HPDE6-E6E7 (cell line): ENCODE measurements at regions not wholly inside any gene's neighbourhood (a gene's known extent, or its start where the extent isn't known, plus 50 kb on each side); places are given as distances from the start of the nearest gene placed in this dataset.
A peak's percentile ranks its signal among the peaks of the same experiment; 100 is the strongest.

ENCODE experiments used
- DNase-seq: peaks from one replicate; pipeline ENCODE4 v3.0.0; 2011; ENCODE audit warnings: missing footprints; ENCODE audit errors: extremely low spot score

DNA sequence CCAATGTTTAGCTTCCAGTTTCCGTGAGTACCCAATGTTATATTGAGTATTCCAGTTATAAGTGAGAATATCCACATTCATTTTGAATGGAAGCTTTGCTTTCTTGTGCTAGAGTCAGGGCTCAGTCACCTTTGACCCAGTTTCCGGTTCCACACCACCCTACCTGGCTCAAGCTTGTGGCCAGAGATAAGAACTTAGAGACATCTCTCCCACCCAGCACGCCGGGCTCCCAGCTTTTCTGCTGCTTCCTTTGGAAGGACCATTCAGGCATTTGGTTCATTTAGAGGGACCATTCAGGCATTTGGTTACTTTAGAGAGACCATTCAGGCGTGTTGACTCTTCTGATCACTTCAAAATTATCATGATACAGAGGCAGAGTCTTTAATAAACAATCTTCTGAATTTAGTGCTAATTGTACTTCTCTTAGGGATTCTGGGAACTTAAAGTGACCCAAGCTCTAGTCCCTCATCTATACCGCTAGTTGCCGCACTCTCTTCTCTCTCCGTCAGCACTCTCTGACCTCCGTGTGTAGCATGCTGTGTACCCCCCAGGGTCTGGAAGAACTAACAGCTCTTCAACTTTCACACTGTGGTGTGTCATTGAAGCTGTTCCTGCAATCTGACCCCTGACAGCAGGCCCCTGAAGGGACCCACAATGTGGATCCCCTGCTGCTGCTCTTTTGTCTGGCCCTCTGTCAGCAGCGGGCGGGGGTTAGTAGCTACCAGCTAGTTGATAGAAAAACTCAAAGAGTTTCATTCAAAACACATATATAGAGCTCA is 943.1 kb downstream of the ARAP2 start:
- DNase-seq = no peak

DNA sequence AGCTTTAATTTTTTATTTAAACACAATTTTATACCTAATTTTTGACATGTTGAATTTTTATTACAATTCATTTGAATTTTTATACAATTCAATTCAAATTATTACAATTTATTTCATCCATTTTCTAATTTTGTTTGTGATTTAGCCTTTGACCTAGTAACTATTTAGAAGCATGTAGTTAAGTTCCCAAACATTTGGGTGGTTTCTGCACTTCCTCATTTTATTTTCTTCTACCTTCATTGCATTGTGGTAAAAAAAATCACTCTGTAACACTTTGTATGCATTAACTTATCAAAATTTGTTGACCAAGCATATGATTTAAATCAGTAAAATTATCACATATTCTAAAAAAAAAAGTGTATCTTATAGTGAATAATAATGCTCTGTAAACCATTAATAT is 928.9 kb downstream of the ARAP2 start:
- no peak for DNase-seq

DNA sequence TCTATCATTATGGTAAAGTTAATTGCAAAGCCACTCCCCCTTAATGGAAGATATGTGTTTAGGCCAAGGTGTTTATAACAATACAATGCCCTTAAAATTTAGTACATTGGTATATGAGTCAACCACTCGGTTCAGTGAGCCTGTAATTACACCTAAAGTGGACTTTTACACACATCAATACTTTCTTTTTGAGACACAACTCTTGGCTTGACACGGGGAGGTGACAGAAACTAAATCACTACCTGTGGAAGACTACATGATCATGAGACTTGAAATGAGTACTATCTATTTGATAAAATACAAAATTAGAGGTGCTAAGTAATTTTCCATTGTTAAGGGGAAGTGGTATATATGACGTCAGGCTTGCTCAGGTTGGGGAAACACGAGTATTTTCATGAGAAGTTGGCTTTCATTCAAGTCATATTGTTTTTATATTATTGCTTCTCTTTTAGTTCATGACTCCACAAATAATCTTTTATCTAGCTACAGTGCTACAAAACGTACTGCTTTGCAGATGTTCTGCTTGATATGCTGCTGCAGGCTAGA is 918.3 kb downstream of the ARAP2 start:
- DNase-seq = no peak

DNA sequence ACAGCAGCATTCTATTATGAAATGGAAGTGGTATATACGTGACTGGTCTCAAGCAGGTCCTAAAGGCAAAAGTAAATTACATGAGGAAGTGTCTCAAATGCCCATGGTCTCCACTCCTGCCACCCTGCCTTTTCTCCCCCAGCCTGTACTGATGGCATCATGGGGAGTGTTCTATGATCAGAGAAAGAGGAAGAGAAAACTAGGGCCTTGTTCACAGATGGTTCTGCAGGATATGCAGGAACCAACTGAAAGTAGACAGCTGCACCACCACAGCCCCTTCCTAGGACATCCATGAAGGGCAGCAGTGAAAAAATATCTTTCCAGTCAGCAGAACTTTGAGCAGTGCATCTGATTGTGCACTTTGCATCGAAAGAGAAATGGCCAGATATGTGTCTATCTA is 901.5 kb downstream of the ARAP2 start:
- DNase-seq = no peak

DNA sequence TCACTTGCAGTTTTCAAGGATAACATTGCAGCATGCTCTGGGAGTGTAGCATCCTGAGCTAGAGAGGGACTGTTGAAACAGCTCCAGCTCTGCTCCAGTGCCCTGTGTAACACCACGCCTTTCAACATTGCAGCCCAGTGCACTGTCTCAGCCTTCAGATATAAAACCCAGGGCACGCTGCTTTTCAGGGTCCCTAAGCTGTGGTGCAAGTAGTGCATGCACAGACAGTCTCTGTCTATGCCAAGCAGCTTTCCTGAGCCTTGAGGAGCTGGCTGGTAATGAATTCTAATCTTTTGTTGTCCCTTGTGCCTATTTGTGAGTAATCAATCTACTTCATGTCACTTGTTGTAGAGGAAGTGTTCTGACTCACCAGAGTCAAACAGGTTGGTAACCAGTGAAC is 897.0 kb downstream of the ARAP2 start:
- DNase-seq = no peak

DNA sequence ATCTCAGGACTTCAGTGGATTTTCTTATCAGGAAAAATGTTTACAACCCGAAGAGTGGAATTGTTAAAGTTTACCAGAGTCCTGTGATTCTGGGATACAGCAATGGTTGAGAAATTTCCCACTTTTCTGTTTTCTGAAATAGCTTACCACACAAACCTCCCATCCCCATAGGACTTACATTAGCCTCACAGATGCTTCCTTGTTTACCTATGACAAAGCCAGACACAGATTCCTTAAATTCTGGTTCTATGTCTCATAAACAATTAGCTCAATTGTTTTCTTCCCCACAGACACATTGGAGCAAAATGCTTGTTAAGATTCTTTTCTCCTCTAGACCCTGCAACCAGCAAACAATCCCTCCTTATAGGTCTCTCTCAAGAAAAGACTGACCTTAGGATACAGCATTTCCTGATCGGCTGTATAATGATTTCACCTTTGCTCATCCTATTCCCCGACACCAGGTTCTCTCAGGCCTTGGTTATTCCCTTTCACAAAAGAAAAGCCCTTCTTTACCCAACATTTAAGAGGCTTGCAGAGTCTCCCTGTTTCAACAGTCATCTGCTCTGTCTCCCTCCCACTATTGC is 886.2 kb downstream of the ARAP2 start:
- DNase-seq = no peak

DNA sequence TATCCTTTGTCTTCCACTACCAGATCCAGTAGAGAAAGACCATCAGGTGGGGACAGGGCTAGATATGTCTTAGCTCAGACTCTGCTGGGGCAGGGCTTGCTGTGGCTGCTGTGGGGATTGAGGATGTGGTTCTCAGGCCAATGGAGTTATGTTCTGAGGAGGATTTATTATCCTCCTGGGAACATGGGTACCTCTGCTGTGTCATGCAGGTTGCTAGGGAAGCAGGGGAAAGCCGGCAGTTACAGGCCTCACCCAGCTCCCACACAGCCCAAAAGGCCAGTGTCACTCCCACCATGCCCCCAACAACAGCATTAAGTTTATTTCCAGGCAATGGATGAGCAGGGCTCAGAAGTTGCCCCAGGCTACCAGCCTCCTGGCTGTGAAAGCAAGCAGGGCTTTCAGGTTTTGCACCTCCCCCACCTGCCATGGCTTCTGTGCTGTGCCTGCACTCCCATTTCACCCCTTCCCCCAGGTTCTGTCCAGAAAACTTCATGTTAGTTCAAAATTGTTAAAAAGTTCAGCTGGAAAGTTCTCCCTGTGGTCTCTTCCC is 879.9 kb downstream of the ARAP2 start:
- no peak for DNase-seq

DNA sequence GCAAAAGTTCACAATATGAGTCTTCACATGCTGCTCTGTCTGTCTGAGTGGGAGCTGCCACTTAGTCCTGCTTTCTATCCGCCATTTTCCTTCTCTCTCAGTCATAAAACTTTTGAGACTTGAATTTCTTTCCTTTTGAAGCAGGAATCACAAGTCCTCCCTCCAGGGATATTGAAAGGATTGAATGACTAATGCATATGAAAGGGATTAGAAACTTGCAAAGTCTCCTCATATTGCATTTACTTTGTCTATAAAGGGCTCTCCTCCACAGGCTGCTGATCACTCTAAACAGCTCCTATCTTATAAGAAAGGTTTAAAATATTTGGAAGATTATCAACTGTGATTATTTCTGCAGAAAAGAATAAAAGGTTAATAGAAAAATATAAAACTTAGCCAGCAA is 879.1 kb downstream of the ARAP2 start:
- no peak for DNase-seq

DNA sequence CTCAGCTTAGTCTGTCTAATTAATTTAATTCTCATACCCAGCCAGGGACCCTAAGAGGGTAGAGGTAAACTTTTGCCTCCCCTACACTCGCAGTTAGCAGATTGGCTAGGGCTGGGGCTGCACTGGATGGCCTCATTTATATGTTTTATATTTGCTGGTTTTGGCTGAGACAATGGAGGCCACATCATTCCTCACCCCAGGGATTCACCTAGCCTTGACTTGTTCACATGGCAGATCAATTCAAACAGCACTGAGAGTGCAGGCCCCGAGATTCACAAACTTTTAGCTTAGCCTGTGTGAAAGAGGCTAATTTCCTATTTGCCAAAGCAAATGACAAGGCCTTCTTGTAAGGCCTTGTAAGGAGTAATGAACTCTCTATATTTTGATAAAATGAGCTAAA is 844.4 kb downstream of the ARAP2 start:
- no peak for DNase-seq

DNA sequence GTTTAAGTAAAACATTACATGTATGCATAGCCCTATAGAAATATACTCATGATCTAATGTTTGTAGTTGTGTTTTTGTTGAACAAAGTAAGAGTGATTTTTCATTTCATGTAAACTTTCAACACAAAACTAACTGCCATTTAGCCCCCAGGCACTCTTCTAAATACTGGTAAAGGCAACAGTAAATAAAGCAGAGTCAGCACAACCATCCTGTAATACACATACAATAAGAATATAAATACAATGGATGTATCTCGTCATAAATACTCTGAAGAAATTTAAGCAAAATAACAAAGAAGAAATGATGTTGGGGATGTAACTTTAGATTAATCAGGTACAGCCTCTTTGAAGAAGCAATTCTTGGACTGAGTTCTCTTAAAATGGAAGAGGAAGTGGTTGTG is 821.2 kb downstream of the ARAP2 start:
- no peak for DNase-seq

DNA sequence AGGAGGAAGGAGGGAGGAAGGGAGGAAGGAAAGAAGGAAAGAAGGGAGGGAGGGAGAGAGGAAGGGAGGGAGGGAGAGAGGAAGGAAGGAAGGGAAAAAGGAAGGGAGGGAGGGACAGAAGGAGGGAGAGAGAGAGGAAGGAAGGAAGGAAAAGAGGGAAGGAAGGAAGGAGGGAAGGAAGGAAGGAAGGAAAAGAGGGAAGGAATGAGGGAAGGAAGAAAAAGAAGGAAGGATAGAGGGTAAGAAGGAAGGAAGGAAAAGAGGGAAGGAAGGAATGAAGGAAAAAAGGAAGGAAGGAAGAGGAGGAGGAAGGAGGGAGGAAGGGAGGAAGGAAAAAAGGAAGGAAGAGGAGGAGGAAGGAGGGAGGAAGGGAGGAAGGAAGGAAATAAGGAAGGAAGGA is 796.8 kb downstream of the ARAP2 start:
- no peak for DNase-seq

DNA sequence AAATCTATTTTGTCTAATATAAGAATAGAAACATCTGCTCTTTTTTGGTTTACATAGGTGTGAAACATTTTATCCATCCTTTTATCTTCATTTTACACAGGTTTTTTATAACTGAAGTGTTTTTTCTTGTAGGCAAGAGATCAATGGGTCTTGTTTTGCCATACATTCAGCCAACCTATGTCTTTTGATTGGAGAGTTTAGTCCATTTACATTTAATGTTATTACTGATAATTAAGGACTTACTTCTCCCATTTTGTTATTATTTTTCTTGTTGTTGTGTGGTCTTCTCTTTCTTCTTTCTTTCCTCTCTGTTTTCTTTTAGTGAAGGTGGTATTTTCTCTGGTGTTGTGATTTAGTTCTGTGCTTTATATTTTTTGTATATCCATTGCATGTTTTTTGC is 785.3 kb downstream of the ARAP2 start:
- DNase-seq = no peak

DNA sequence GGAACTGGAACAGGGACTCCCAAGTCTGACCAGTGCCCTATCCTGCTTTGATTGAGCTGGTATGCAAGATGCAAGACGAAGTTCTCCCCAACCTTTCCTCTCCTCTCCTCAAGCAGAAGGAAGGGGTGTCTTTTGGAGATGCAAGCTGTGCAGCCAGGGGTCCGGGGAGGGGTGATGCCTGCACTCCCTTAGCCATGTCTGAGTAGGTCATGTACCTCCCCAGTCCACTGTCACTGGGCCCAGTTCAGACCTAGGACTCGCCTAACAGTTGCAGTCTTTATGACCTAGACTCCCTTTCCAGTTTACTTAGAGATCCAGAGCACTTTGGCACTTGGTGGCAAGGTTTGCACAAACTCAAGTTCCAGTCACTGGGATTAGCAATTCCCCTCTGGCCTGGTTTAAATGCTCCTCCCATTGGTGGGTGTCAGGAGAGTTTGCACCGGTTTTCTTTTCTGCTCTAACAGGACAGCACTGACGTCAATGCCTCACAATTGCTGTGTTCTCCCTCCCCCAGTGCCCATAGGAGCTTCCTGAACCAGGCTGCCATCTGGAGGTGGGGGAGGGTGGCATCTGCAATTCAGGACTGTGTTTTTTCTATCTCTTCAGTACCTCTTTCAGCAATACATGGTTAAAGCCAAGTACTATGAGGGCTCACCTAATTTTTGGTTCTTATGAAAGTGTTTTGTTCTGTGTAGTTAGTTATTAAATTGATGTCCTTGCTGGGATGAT is 782.2 kb downstream of the ARAP2 start:
- no peak for DNase-seq

DNA sequence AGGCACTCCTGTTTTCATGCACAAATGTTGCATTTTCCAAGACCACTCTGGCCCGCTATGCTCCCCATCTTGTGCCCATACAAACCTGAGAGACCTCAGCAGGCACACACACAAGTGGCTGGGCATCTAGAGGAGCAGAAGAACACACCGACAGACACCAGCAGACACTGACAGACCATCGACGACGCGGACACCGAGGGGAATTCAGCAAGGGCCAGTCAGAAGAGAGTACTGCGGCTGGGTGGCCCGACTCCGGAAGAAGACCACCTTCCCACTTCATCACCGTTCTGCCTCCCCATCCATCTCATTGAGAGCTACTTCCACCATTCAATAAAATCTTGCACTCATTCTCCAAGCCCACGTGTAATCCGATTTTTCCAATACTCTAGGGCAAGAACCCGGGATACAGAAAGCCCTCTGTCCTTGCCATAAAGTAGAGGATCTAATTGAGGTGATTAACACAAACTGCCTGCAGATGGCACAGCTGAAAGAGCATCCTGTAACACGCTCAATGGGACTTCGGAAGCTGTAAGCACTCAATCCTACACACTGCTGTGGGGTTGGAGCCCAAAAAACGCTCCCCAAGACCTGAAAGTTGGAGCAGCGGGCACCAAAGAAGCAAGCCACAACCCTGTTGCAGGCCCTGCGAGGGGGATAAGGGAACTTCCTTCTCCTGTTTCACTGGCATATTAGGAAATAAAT is 780.9 kb downstream of the ARAP2 start:
- DNase-seq = no peak

DNA sequence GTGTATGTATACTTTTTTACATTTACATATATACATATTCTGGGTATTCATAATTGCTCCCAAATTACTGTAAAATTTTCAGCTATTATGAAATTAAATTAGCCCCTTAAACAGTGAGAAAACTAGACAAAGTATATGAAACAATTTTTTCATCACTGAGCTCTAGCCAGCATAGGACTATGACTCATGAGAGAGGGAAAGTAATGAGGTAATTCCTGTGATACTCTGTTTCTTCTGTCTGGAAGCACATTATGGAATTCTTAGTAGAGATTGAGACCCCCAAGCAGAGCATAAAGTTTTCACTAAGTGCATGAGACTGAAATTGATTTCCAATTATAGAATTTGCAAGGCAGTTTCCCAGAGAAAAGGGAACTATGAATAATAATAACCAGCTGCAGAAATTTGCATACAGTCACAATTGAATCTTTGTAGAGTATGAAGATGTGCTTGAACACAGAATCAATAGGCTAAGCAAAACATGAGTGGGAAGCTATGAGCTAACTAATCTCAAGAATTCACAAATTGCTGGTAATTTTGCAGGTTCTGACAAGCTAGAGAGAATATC is 779.3 kb downstream of the ARAP2 start:
- peak; percentile 12 for DNase-seq

DNA sequence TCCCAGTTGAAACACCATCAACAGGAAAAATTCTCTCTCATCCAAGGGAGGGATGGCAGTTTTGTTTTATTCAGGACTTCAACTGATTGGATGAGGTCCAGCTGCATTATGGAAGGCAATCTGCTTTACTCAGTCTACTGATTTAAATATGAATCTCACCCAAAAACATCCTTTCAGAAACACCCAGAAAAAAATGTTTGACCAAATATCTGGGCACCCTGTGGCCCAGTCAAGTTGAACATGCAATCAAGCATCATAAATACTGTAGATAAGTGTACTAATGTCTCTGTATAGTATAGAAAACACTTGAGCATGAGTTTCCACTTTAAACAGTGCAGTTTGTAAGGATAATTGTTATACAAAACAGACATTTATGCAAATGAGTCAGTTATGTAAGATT is 753.2 kb downstream of the ARAP2 start:
- no peak for DNase-seq

DNA sequence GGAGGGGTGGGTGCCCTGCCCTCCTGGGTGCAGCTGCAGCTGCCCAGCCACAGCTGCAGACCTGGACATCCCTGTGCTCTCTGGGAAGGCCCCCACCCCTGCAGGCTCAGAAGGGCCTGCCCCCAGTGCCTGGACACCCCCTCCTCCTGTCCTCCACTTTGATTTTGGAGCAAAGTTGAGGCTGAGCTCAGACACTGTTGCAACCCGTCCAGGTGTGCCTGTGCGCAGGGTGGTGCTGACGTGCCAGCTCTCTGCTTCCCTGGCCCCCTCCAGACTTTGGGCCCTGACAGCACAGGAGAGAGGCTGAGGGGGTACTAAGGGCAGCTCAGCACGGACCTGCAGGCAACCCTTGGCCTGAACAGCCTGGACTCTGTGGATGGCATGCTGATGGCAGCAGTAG is 750.3 kb downstream of the ARAP2 start:
- DNase-seq = no peak

DNA sequence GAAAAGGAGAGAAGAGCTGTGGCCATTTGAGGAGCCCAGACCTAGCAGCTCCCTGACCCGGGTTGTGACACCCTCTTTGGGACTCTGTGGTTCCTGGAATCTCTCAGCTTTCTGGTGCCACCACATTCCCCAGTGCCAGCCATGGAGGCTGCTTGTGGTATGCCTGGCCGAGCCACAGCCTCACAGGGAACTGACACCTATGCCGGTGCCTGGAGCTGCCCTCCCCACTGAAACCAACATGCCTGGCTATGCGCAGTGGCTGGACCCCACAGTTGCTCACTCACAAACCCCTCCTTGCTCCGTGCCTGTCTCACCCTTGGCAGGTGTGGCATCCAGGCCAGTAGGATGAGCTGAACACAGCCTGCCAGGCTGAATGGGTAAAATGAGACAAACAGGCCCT is 749.4 kb downstream of the ARAP2 start:
- DNase-seq = no peak

DNA sequence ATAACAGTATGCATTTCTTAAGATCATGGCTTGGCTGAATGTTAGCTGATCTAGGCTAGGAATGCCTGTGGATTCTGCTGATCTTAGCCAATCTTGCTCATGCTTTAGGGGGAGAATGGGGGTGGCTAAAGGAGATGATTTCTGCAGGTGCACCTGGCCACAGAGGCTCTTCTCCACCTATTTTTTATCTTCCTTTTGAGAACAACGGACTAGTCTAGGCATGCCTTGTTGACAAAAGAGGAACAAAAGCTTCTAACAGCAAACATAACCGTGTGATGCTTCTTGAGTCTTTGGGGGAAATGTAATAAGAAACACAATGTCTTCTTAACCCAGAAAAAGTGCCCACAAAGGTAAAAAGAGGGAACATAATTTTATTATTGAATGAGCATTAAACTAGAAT is 743.5 kb downstream of the ARAP2 start:
- peak; percentile 1 for DNase-seq

DNA sequence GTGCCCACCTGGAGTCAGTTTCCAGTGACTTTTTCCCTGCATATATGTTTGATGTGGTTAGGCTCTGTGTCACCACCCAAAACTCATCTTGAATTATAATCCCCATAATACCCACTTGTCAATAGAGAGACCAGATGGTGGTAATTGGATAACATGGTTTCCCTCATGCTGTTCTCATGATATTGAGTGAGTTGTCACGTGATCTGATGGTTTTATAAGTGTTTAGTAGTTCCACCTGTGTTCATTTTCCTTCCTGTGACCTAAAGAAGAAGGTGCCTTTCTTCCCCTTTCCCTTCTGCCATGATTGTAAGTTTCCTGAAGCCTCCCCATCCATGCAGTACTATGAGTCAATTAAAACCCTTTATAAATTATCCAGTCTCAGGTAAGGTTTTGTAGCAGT is 740.9 kb downstream of the ARAP2 start:
- DNase-seq = no peak

DNA sequence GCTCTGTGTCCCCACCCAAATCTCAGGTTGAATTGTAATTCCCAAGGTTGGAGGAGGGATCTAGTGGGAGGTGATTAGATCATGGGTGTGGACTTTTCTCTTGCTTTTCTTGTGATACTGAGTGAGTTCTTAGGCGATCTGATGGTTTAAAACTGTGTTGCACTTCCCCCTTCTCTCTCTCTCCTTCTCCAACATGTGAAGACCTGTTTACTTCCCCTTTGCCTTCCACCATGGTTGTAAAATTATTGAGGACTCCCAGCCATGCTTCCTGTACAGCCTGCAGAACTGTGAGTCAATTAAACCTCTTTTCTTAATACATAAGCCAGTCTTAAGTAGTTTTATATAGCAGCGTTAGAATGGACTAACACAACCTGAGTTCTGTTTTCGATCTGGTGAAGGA is 738.2 kb downstream of the ARAP2 start:
- DNase-seq = no peak

DNA sequence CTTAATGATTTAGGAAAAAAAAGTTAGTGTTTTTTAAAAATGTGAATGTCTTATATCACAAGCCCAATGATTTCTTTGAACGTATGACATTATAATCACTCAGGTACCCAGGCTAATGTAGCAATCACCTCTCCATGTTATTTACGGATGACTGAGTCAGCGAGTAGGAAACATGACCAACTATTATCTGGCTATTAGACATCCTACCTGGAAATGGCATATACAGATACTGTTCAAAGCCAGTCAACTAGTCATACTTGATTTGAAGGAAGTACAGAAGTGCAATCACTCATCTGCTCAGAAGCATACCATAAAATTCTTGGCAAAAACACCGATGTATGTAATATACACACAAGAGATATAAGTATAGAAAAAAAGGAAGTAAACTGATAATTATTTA is 732.5 kb downstream of the ARAP2 start:
- peak; percentile 60 for DNase-seq
